CD14-positive monocyte (primary cell): ENCODE measurements at regions not wholly inside any gene's neighbourhood (a gene's known extent, or its start where the extent isn't known, plus 50 kb on each side); places are given as distances from the start of the nearest gene placed in this dataset.

ENCODE experiments used
- DNase-seq, 3 donors: peaks; one replicate each; pipeline ENCODE4 v3.0.0-alpha.2; 2011 to 2022
- H2AFZ ChIP-seq: 2 replicates; pipeline ENCODE4 v1.6.0; 2012; ENCODE audit warnings: mild to moderate bottlenecking, low read depth, low read length, inconsistent platforms; ENCODE audit not compliant: insufficient read depth, poor library complexity, severe bottlenecking
- H3K27ac ChIP-seq, 2 donors: 1 replicate in 1 of 2; 2 replicates in 1 of 2; pipeline ENCODE4 v1.5.1; 2012 to 2013; ENCODE audit warnings: low read length in 2 of 2, control low read depth in 1 of 2, inconsistent platforms in 1 of 2, low read depth in 1 of 2, mild to moderate bottlenecking in 1 of 2
- H3K27me3 ChIP-seq, 2 donors: one replicate each; pipeline versions ENCODE4 v1.6.0 to v1.6.1; 2011 to 2013; ENCODE audit warnings: low read length in 2 of 2; ENCODE audit not compliant: control insufficient read depth in 2 of 2, insufficient read depth in 2 of 2
- H3K36me3 ChIP-seq, 2 donors: replicated peaks in 1 of 2; 1 replicate in 1 of 2; 2 replicates in 1 of 2; pipeline versions ENCODE4 v1.5.1 to v1.6.1; 2012 to 2013; ENCODE audit warnings: low read length in 2 of 2, control low read depth in 1 of 2, inconsistent platforms in 1 of 2, mild to moderate bottlenecking in 1 of 2; ENCODE audit not compliant: insufficient read depth in 2 of 2, control insufficient read depth in 1 of 2
- H3K4me1 ChIP-seq, 2 donors: 1 replicate in 1 of 2; 2 replicates in 1 of 2; pipeline versions ENCODE4 v1.5.1 to v1.6.1; 2012 to 2013; ENCODE audit warnings: low read length in 2 of 2, control low read depth in 1 of 2, inconsistent platforms in 1 of 2, mild to moderate bottlenecking in 1 of 2, moderate library complexity in 1 of 2; ENCODE audit not compliant: insufficient read depth in 2 of 2, control insufficient read depth in 1 of 2
- H3K4me2 ChIP-seq: replicated peaks from 2 replicates; pipeline ENCODE3; 2012; ENCODE audit warnings: low read length, moderate library complexity, mild to moderate bottlenecking; ENCODE audit not compliant: poor library complexity, severe bottlenecking; ENCODE audit errors: extremely low read depth
- H3K4me3 ChIP-seq, 3 experiments: fragments of 200-600 bp in 1 of 3; sonication (generic) in 1 of 3; replicated peaks in 1 of 3; 1 replicate in 2 of 3; 2 replicates in 1 of 3; pipeline ENCODE4 v1.5.1; 2011 to 2013; ENCODE audit warnings: low read length in 3 of 3, mild to moderate bottlenecking in 3 of 3, control low read depth in 2 of 3, low read depth in 2 of 3, inconsistent platforms in 1 of 3, moderate library complexity in 1 of 3
- H3K79me2 ChIP-seq: 2 replicates; pipeline ENCODE4 v1.6.0; 2012; ENCODE audit warnings: mild to moderate bottlenecking, control low read depth, inconsistent platforms, low read length, moderate library complexity; ENCODE audit not compliant: insufficient read depth
- H3K9ac ChIP-seq: 2 replicates; pipeline ENCODE4 v1.6.0; 2017; ENCODE audit warnings: low read length, mild to moderate bottlenecking; ENCODE audit not compliant: insufficient read depth, poor library complexity, severe bottlenecking
- H3K9me3 ChIP-seq, 2 donors: replicated peaks in 1 of 2; 1 replicate in 1 of 2; 2 replicates in 1 of 2; pipeline versions ENCODE4 v1.5.1 to v1.6.1; 2012 to 2013; ENCODE audit warnings: low read length in 2 of 2, control low read depth in 1 of 2; ENCODE audit not compliant: control insufficient read depth in 1 of 2, insufficient read depth in 1 of 2
- H4K20me1 ChIP-seq: 2 replicates; pipeline ENCODE4 v1.6.0; 2012; ENCODE audit warnings: mild to moderate bottlenecking, low read length, control low read depth, moderate library complexity; ENCODE audit not compliant: insufficient read depth
- H3K27ac Mint-ChIP-seq, 7 donors: one replicate each; pipeline ENCODE4 v1.8.0; 2020; ENCODE audit warnings: mild to moderate bottlenecking in 7 of 7, mixed read lengths in 7 of 7, moderate library complexity in 6 of 7, inconsistent platforms in 2 of 7
- H3K27me3 Mint-ChIP-seq, 3 donors: one replicate each; pipeline ENCODE4 v1.8.0; 2021 to 2022; ENCODE audit warnings: low read depth in 3 of 3, mild to moderate bottlenecking in 3 of 3, mixed read lengths in 3 of 3, moderate library complexity in 3 of 3, inconsistent platforms in 1 of 3
- H3K36me3 Mint-ChIP-seq, 2 donors: one replicate each; pipeline ENCODE4 v1.8.0; 2020; ENCODE audit warnings: mixed read lengths in 2 of 2, inconsistent platforms in 1 of 2, mild to moderate bottlenecking in 1 of 2
- H3K4me1 Mint-ChIP-seq: one replicate; pipeline ENCODE4 v1.8.0; 2020; ENCODE audit warnings: mild to moderate bottlenecking, mixed read lengths
- H3K4me3 Mint-ChIP-seq, 2 donors: one replicate each; pipeline ENCODE4 v1.8.0; 2020; ENCODE audit warnings: mild to moderate bottlenecking in 2 of 2, mixed read lengths in 2 of 2, moderate library complexity in 1 of 2
- H3K9me3 Mint-ChIP-seq, 7 donors: one replicate each; pipeline ENCODE4 v1.8.0; 2020 to 2022; ENCODE audit warnings: mixed read lengths in 7 of 7, mild to moderate bottlenecking in 6 of 7, moderate library complexity in 6 of 7, inconsistent platforms in 2 of 7
- WGBS: methylation state at CpG from one replicate; pipeline ENCODE4 v1.1.5; 2013; ENCODE audit warnings: missing lambda C conversion rate; ENCODE audit not compliant: insufficient coverage; 5-methylcytosine and 5-hydroxymethylcytosine counted together
- intact Hi-C, 2 donors: fragments of 100-400 bp; cut with micrococcal nuclease; formaldehyde crosslinking; loops; one replicate each; pipeline versions ENCODE4 v1.15.0 to v1.15.1; 2023
- TF ChIP-seq, protein P1 (sequence below): fragments of 200-600 bp; IDR thresholded peaks from one replicate; pipeline ENCODE4 v1.8.0; 2022; ENCODE audit warnings: antibody characterized with exemption, mild to moderate bottlenecking

GRCh38 chr16:9302072-9302471 is 210.6 kb downstream of the HAPSTR1 start:
- peaks cover 2 to 17% (median 7%) of the 10 kb centered on the region in 7 donors for H3K9me3 Mint-ChIP-seq
- peak overlapping the region in 2 of 7 donors; percentile 54 to 91 for H3K27ac Mint-ChIP-seq

GRCh38 chr16:9306753-9307152 is 215.3 kb downstream of the HAPSTR1 start:
- H3K36me3 ChIP-seq, result no peaks in the 10 kb centered on the region
- no peak overlapping the region for H3K9ac ChIP-seq
- Mint-ChIP-seq H3K4me1 (peaks cover 33% of the 10 kb centered on the region), H3K36me3 (no peaks in the 10 kb centered on the region), H3K9me3 (peaks cover 0 to 5% (median 2%) of the 10 kb centered on the region in 7 donors), H3K4me3 (no peak overlapping the region), H3K27ac (no peak overlapping the region), H3K27me3 (peaks cover 0 to 18% (median 13%) of the 10 kb centered on the region in 3 donors)
- 47% methylated on average over 1 of the region's 3 CpGs for WGBS
- H2AFZ ChIP-seq, result no peak overlapping the region
- no peak overlapping the region for H3K27ac ChIP-seq
- no peak overlapping the region for H3K4me2 ChIP-seq
- DNase-seq, result no peak
- no peaks in the 10 kb centered on the region for H3K79me2 ChIP-seq
- no peak overlapping the region for H3K4me3 ChIP-seq
- H3K4me1 ChIP-seq, result peaks cover 0 to 1% of the 10 kb centered on the region in 2 donors
- no peaks in the 10 kb centered on the region for H4K20me1 ChIP-seq
- intact Hi-C loops, result no loop called here
- TF ChIP-seq, protein P1, sequence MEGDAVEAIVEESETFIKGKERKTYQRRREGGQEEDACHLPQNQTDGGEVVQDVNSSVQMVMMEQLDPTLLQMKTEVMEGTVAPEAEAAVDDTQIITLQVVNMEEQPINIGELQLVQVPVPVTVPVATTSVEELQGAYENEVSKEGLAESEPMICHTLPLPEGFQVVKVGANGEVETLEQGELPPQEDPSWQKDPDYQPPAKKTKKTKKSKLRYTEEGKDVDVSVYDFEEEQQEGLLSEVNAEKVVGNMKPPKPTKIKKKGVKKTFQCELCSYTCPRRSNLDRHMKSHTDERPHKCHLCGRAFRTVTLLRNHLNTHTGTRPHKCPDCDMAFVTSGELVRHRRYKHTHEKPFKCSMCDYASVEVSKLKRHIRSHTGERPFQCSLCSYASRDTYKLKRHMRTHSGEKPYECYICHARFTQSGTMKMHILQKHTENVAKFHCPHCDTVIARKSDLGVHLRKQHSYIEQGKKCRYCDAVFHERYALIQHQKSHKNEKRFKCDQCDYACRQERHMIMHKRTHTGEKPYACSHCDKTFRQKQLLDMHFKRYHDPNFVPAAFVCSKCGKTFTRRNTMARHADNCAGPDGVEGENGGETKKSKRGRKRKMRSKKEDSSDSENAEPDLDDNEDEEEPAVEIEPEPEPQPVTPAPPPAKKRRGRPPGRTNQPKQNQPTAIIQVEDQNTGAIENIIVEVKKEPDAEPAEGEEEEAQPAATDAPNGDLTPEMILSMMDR, result no peak
- peaks cover 0 to 3% of the 10 kb centered on the region in 2 donors for H3K27me3 ChIP-seq
- no peaks in the 10 kb centered on the region for H3K9me3 ChIP-seq

More at GRCh38 chr16:9302072-9302471, 210.6 kb downstream of the HAPSTR1 start:
- no peak for DNase-seq
- H3K4me2 ChIP-seq, result no peak overlapping the region
- Mint-ChIP-seq H3K4me1 (peaks cover 41% of the 10 kb centered on the region), H3K27me3 (peaks cover 0 to 7% (median 6%) of the 10 kb centered on the region in 3 donors), H3K36me3 (no peaks in the 10 kb centered on the region), H3K4me3 (no peak overlapping the region)
- no peaks in the 10 kb centered on the region for H4K20me1 ChIP-seq
- H3K27ac ChIP-seq, result no peak overlapping the region
- no peak overlapping the region for H3K9ac ChIP-seq
- H3K4me1 ChIP-seq, result peaks cover 0 to 14% of the 10 kb centered on the region in 2 donors
- H3K9me3 ChIP-seq, result peaks cover 0 to 4% of the 10 kb centered on the region in 2 donors
- H3K27me3 ChIP-seq, result no peaks in the 10 kb centered on the region
- intact Hi-C loops, result no loop called here
- H3K36me3 ChIP-seq, result no peaks in the 10 kb centered on the region
- WGBS, result 82% methylated on average over 6 of the region's 6 CpGs
- H2AFZ ChIP-seq, result no peak overlapping the region
- TF ChIP-seq, protein P1, result no peak
- no peaks in the 10 kb centered on the region for H3K79me2 ChIP-seq
- no peak overlapping the region for H3K4me3 ChIP-seq
